Neuronal stem cell (in vitro differentiated cells): ENCODE measurements at regions not wholly inside any gene's neighbourhood (a gene's known extent, or its start where the extent isn't known, plus 50 kb on each side); places are given as distances from the start of the nearest gene placed in this dataset.

ENCODE experiments used
- DNase-seq: peaks from one replicate; pipeline ENCODE4 v3.0.0-alpha.2; 2013; ENCODE audit warnings: low spot score
- H2AFZ ChIP-seq: one replicate; pipeline ENCODE4 v1.6.1; 2013; ENCODE audit warnings: mild to moderate bottlenecking, low read length, inconsistent platforms
- H2AK5ac ChIP-seq: 2 replicates; pipeline ENCODE4 v1.6.1; 2013; ENCODE audit warnings: low read depth, mild to moderate bottlenecking, inconsistent platforms, low read length, moderate library complexity, mixed read lengths
- H2BK120ac ChIP-seq: 2 replicates; pipeline ENCODE4 v1.6.1; 2013; ENCODE audit warnings: low read depth, mild to moderate bottlenecking, inconsistent platforms, low read length, moderate library complexity, mixed read lengths
- H2BK12ac ChIP-seq: one replicate; pipeline ENCODE4 v1.6.1; 2013; ENCODE audit warnings: low read length, inconsistent platforms
- H2BK15ac ChIP-seq: 2 replicates; pipeline ENCODE4 v1.6.1; 2013; ENCODE audit warnings: mild to moderate bottlenecking, low read length, inconsistent platforms, mixed read lengths
- H2BK5ac ChIP-seq: one replicate; pipeline ENCODE4 v1.6.1; 2013; ENCODE audit warnings: inconsistent platforms, mild to moderate bottlenecking, low read length, moderate library complexity
- H3K14ac ChIP-seq: one replicate; pipeline ENCODE4 v1.6.1; 2013; ENCODE audit warnings: low read length, inconsistent platforms
- H3K18ac ChIP-seq: 2 replicates; pipeline ENCODE4 v1.6.1; 2013; ENCODE audit warnings: low read length, inconsistent platforms
- H3K23ac ChIP-seq: 2 replicates; pipeline ENCODE4 v1.6.1; 2013; ENCODE audit warnings: low read depth, mild to moderate bottlenecking, mixed read lengths, low read length, inconsistent platforms; ENCODE audit not compliant: poor library complexity
- H3K27ac ChIP-seq: replicated peaks from 3 replicates; pipeline ENCODE4 v1.5.1; 2013; ENCODE audit warnings: low read length, inconsistent platforms
- H3K27me3 ChIP-seq, 3 experiments: 2 replicates each; pipeline ENCODE4 v1.6.1; 2013; ENCODE audit warnings: low read length in 3 of 3, mild to moderate bottlenecking in 2 of 3, inconsistent platforms in 1 of 3, low read depth in 1 of 3, mixed read lengths in 1 of 3, moderate library complexity in 1 of 3; ENCODE audit not compliant: control insufficient read depth in 3 of 3, insufficient read depth in 3 of 3
- H3K36me3 ChIP-seq, 2 donors: replicated peaks in 1 of 2; 2 replicates each; pipeline ENCODE4 v1.6.1; 2013; ENCODE audit warnings: low read length in 2 of 2; ENCODE audit not compliant: control insufficient read depth in 2 of 2, insufficient read depth in 2 of 2
- H3K4ac ChIP-seq: 2 replicates; pipeline ENCODE4 v1.6.1; 2013; ENCODE audit warnings: inconsistent platforms, mild to moderate bottlenecking, low read length, moderate library complexity
- H3K4me1 ChIP-seq, 2 donors: 1 replicate in 1 of 2; 2 replicates in 1 of 2; pipeline ENCODE4 v1.6.1; 2013; ENCODE audit warnings: low read length in 2 of 2, low read depth in 1 of 2; ENCODE audit not compliant: control insufficient read depth in 2 of 2, insufficient read depth in 1 of 2
- H3K4me2 ChIP-seq: one replicate; pipeline ENCODE4 v1.6.1; 2013; ENCODE audit warnings: mild to moderate bottlenecking, low read length, inconsistent platforms; ENCODE audit not compliant: insufficient read depth, poor library complexity, severe bottlenecking
- H3K4me3 ChIP-seq, 2 donors: 2 replicates each; pipeline ENCODE4 v1.5.1; 2013; ENCODE audit warnings: low read length in 2 of 2, mild to moderate bottlenecking in 2 of 2, inconsistent platforms in 1 of 2, moderate library complexity in 1 of 2
- H3K79me1 ChIP-seq: one replicate; pipeline ENCODE4 v1.6.1; 2013; ENCODE audit warnings: low read depth, mild to moderate bottlenecking, inconsistent platforms, low read length, moderate library complexity
- H3K9ac ChIP-seq: one replicate; pipeline ENCODE4 v1.6.1; 2013; ENCODE audit warnings: mild to moderate bottlenecking, low read depth, low read length, inconsistent platforms; ENCODE audit not compliant: poor library complexity
- H3K9me3 ChIP-seq, 2 donors: replicated peaks in 1 of 2; 2 replicates each; pipeline versions ENCODE3 to v1.6.1; 2013; ENCODE audit warnings: low read length in 2 of 2, mild to moderate bottlenecking in 2 of 2, inconsistent platforms in 1 of 2, low read depth in 1 of 2, mixed read lengths in 1 of 2, moderate library complexity in 1 of 2; ENCODE audit not compliant: control insufficient read depth in 2 of 2, insufficient read depth in 1 of 2
- H4K8ac ChIP-seq: one replicate; pipeline ENCODE4 v1.6.1; 2013; ENCODE audit warnings: low read depth, mild to moderate bottlenecking, inconsistent platforms, low read length, moderate library complexity
- H4K91ac ChIP-seq: one replicate; pipeline ENCODE4 v1.6.1; 2013; ENCODE audit warnings: low read length, low read depth, mild to moderate bottlenecking, inconsistent platforms; ENCODE audit not compliant: poor library complexity
- WGBS, 2 donors: extraction: QIAGEN DNeasy Blood & Tissue Kit; methylation state at CpG; one replicate each; pipeline ENCODE4 v1.1.7; 2013; ENCODE audit warnings: missing lambda C conversion rate in 2 of 2, mixed read lengths in 1 of 2; ENCODE audit not compliant: insufficient read length in 2 of 2, insufficient replicate concordance in 1 of 2; ENCODE audit errors: extremely low coverage in 2 of 2; 5-methylcytosine and 5-hydroxymethylcytosine counted together

- Histone ChIP-seq H3K79me1 (no peaks in the 10 kb centered on the region), H3K23ac (no peak overlapping the region), H3K18ac (no peak overlapping the region), H2BK120ac (no peak overlapping the region), H2AFZ (no peak overlapping the region), H3K4me1 (peaks cover 2 to 19% of the 10 kb centered on the region in 2 donors), H3K4me2 (no peak overlapping the region), H3K14ac (no peak overlapping the region), H3K9ac (no peak overlapping the region), H3K4ac (no peak overlapping the region), H3K36me3 (no peaks in the 10 kb centered on the region), H2BK12ac (no peak overlapping the region), H3K27ac (no peak overlapping the region), H2BK5ac (no peak overlapping the region), H4K91ac (no peak overlapping the region), H4K8ac (no peak overlapping the region), H3K4me3 (no peak overlapping the region), H2BK15ac (no peak overlapping the region), H3K9me3 (peaks cover 0 to 3% of the 10 kb centered on the region in 2 donors), H2AK5ac (no peak overlapping the region), H3K27me3 (no peaks in the 10 kb centered on the region)
- no CpG with 5 or more reads among the region's 4 CpGs for WGBS, 2 donors
- DNase-seq: no peak
Observed at GRCh38 chr3:177599837-177600236, 402.6 kb upstream of the TBL1XR1 start.

GRCh38 chr3:177600411-177600810 lies 403.1 kb upstream of the TBL1XR1 start:
- WGBS, 2 donors: no CpG with 5 or more reads among the region's 2 CpGs
- H3K79me1 ChIP-seq: no peaks in the 10 kb centered on the region
- no peak overlapping the region for H4K8ac ChIP-seq
- H3K18ac ChIP-seq: no peak overlapping the region
- H3K4me3 ChIP-seq: no peak overlapping the region
- no peak overlapping the region for H3K14ac ChIP-seq
- H2AFZ ChIP-seq: no peak overlapping the region
- H2AK5ac ChIP-seq: no peak overlapping the region
- H3K36me3 ChIP-seq: no peaks in the 10 kb centered on the region
- H3K9me3 ChIP-seq: peaks cover 0 to 9% of the 10 kb centered on the region in 2 donors
- H3K4me1 ChIP-seq: peaks cover 2 to 19% of the 10 kb centered on the region in 2 donors
- no peak overlapping the region for H2BK5ac ChIP-seq
- no peak overlapping the region for H2BK15ac ChIP-seq
- no peak overlapping the region for H3K9ac ChIP-seq
- DNase-seq: no peak
- H3K27me3 ChIP-seq: no peaks in the 10 kb centered on the region
- no peak overlapping the region for H2BK120ac ChIP-seq
- no peak overlapping the region for H2BK12ac ChIP-seq
- no peak overlapping the region for H3K4ac ChIP-seq
- H4K91ac ChIP-seq: no peak overlapping the region
- no peak overlapping the region for H3K4me2 ChIP-seq
- no peak overlapping the region for H3K27ac ChIP-seq
- no peak overlapping the region for H3K23ac ChIP-seq

GRCh38 chr3:177601152-177601551 lies 403.9 kb upstream of the TBL1XR1 start:
- Histone ChIP-seq H2BK120ac (no peak overlapping the region), H3K18ac (no peak overlapping the region), H3K4me1 (peaks cover 2 to 19% of the 10 kb centered on the region in 2 donors), H3K79me1 (no peaks in the 10 kb centered on the region), H4K8ac (no peak overlapping the region), H2AFZ (no peak overlapping the region), H3K4me3 (no peak overlapping the region), H2AK5ac (no peak overlapping the region), H3K4me2 (no peak overlapping the region), H3K27me3 (no peaks in the 10 kb centered on the region), H3K9ac (no peak overlapping the region), H2BK5ac (no peak overlapping the region), H3K9me3 (peaks cover 0 to 13% of the 10 kb centered on the region in 2 donors), H3K4ac (no peak overlapping the region), H3K14ac (no peak overlapping the region), H2BK12ac (no peak overlapping the region), H3K36me3 (no peaks in the 10 kb centered on the region), H4K91ac (no peak overlapping the region), H3K27ac (no peak overlapping the region), H3K23ac (no peak overlapping the region), H2BK15ac (no peak overlapping the region)
- no peak for DNase-seq

GRCh38 chr3:177602601-177603147 lies 405.4 kb upstream of the TBL1XR1 start:
- Histone ChIP-seq H4K91ac (no peak overlapping the region), H3K4ac (no peak overlapping the region), H3K4me1 (peaks cover 0 to 14% of the 10 kb centered on the region in 2 donors), H3K9ac (no peak overlapping the region), H3K36me3 (no peaks in the 10 kb centered on the region), H2BK12ac (no peak overlapping the region), H3K18ac (no peak overlapping the region), H2BK15ac (no peak overlapping the region), H2AK5ac (no peak overlapping the region), H3K4me2 (no peak overlapping the region), H3K23ac (no peak overlapping the region), H2BK120ac (no peak overlapping the region), H3K4me3 (no peak overlapping the region), H3K14ac (no peak overlapping the region), H4K8ac (no peak overlapping the region), H3K79me1 (no peaks in the 10 kb centered on the region), H3K27ac (no peak overlapping the region), H2AFZ (no peak overlapping the region), H3K27me3 (no peaks in the 10 kb centered on the region), H3K9me3 (peaks cover 0 to 13% of the 10 kb centered on the region in 2 donors), H2BK5ac (no peak overlapping the region)
- no CpG with 5 or more reads among the region's 2 CpGs for WGBS, 2 donors
- no peak for DNase-seq
